Posterior cingulate gyrus (tissue), 11 donors: ENCODE measurements at regions not wholly inside any gene's neighbourhood (a gene's known extent, or its start where the extent isn't known, plus 50 kb on each side); places are given as distances from the start of the nearest gene placed in this dataset.
A peak's percentile ranks its signal among the peaks of the same experiment; 100 is the strongest.
"Not testable (repeated sequence)": the region's sequence is repeated elsewhere in the genome, so short reads cannot be mapped to it uniquely, and the experiment has no call there.

Source experiments
- DNase-seq, 10 donors: peaks; one replicate each; pipeline versions ENCODE4 v3.0.0 to v3.0.0-alpha.2; 2020 to 2021; ENCODE audit warnings: mixed read lengths in 3 of 10
- intact Hi-C: fragments of 100-400 bp; cut with DNase I; formaldehyde crosslinking; loops from one replicate; pipeline ENCODE4 v1.15.1; 2023

DNA sequence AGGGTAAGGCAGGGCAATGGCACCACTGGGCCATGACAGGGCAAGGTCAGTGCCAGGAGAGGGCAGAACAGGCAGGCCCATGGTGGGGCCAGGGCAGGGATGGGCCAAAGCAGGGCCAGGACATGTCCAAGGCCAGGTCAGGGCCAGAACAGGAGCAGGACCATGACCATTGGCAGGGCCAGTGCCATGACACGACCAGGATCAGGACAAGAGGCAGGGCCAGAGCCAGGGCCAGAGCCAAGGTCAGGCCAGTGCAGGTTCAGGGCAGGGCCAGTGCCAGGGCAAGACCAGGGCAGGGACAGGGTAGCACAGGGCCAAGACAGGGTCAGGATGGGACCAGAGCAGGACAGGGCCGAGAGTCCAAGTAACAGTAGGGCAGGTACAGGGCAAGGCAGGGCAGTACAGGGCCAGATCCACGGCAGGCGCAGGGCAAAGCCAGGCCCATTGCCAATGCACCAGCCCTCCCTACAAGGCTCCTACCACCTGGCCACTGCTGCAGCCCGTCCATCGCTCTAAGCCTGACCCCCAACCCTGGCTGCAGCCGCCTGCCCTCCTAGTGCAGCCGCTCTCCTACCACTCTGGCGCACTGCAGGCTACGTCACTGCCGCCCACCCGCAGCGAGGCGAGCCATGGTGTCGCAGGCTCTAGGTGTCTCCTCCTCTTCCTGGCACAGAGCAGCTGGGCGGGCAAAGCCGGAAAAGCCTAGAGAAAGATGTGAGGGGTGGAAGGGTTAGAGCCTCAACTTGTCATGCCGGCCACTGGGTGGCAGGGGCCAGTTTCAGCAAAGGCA is 2876.3 kb downstream of the RPIA start:
- intact Hi-C loops: not testable (repeated sequence)
- DNase-seq: peak in 2 of 10 donors; percentile 52 to 78

DNA sequence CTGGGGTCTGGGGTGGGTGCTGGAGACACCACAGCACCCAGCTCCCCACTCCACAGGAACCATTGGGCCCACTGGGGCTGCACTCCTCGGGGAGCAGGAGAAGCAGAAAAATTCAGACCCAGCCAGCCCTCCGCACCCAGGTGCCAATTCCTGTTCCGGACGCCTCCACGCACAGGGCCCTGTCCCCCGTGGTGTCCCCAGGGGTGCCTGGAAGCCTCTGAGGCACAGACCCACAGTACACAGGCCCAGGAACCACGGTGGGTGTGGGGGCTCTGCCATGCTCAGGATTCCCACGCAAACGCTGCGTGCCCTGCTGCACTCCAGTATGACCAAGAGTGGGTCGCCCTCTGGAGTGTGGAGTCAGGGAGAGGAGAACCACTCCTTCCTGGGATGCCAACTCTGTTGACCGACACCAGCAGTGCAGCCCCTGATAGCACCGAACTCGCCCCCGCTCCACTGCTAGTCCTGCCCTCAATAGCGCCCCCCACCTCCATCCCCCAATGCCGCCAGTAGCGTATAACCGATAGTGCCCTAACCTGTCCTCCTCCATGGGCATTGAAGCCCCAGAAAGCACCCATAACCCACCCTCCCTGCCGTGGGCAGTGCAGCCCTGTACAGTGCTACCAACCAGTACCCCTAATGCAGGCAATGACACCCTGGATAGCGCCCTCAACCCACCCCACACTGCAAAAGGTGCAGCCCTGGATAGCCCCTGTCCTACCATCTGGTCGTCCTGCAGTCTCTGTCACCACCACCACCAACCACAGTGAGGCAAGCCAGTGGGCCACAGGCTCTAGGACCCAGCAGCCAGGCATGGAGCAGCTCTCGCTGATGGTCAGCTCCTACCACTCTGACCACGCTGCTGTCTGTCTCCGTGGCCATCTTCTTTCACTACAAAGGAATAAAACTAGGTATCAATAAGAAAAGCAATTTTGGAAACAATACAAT is 2877.2 kb downstream of the RPIA start:
- peak in 3 of 10 donors; percentile 39 to 78 (median 76) for DNase-seq
- intact Hi-C loops: not testable (repeated sequence)

DNA sequence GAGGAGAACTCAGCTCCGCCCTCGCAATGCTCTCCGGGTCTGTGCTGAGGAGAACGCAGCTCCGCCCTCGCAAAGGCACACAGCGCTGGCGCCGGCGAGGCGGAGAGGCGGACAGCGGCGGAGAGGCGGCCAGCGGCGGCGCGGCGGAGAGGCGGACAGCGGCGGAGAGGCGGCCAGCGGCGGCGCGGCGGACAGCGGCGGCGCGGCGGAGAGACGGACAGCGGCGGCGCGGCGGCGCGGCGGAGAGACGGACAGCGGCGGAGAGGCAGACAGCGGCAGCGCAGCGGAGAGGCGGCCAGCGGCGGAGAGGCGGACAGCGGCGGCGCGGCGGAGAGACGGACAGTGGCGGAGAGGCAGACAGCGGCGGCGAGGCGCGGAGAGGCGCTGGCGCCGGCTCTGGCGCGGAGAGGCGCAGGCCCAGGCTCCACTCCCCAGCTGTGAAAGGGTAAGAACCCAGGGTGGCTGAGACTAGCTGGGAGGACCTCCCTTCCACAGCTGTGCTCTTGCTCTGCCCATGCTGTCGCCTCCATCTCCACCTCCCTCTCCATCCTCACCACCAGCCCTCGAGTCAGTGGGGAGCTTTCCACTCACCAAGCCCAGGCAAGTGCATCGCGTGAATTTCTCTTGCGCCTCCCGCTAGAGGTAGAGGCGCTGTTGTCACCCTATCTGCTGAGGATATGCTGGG is 2879.9 kb downstream of the RPIA start:
- DNase-seq: peak in 5 of 10 donors; percentile 15 to 86 (median 76)
- intact Hi-C loops: not testable (repeated sequence)

DNA sequence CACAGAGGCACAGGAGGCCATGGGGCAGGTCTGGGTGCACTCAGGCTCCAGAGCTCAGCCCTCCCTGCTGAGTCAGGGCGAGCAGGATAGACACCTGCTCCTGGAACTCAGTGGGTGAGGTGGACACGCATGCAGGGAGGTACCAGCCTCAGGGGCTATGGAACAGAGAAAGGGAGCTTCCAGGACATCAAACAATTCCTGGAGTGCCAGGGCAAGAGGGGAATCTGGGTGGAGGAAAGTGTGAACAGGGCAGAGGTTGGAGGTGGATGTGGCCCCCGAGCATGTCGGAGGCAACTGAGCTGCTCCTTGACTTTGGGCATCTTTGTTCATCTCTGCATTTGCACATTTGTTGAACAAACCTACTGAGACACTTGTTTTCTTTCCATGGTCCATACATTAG is 2881.5 kb downstream of the RPIA start:
- intact Hi-C loops: not testable (repeated sequence)
- peak in 2 of 10 donors; percentile 43 to 45 for DNase-seq

DNA sequence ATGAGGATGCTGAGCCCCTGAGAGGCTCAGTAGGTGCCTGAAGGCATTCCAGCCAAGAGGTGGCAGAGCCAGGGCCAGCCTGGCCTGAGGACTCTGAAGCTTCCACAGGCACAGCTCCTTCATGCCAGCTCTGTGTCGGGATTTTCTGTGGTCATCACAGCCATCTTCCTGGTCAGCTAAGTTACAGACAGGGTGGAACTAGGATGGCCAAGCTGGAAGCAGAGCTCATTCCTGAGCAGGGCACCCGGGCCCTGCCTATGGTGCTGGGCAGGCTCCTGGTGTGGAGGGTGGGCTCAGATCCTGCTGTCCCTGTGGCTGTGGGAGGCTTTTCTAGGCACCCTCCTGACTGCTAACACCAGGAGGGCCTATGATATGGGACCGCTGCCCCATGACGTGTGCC is 2882.3 kb downstream of the RPIA start:
- DNase-seq: peak in 3 of 10 donors; percentile 32 to 79 (median 62)
- intact Hi-C loops: not testable (repeated sequence)

DNA sequence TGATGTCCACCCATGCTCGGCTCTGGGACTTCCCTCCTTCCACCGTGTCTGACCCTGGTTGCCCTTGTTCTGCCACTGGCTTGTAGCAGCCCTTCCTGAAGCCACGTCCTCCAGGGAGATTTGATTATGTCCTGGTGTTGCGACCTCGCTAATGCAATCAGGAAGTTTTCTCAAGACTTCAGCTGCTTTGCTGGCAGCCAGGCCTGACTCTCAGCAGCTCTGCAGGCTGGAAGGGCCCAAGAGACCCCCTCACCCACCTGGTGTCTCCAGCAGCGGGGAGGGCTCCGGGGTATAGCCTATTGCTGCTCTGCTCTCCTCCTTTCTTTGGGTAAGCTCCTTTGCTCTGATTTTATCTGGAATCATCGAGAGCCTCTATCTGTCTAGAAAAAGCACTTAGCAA is 2882.8 kb downstream of the RPIA start:
- intact Hi-C loops: not testable (repeated sequence)
- DNase-seq: peak in 2 of 10 donors; percentile 62 to 66

DNA sequence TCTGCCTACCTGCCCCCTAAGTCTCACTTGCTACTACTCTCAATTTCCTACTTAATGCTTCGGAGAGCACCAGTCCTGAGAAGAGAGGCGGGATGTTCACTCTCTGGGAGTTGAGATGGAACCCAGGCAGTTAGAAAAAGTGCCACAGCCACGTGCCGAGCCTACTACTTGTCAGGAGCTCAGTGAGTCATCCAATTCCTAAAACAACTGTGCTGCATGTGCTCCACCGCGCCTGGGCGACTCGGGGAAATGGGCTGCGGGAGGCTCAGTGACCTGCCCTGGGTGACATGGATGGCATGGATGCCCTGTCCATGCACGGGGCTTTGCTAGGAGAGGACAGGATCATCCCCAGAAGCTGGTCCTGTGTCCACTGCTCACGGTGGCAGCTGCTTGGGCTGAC is 2884.2 kb downstream of the RPIA start:
- intact Hi-C loops: not testable (repeated sequence)
- DNase-seq: peak in 6 of 10 donors; percentile 15 to 87 (median 69)

DNA sequence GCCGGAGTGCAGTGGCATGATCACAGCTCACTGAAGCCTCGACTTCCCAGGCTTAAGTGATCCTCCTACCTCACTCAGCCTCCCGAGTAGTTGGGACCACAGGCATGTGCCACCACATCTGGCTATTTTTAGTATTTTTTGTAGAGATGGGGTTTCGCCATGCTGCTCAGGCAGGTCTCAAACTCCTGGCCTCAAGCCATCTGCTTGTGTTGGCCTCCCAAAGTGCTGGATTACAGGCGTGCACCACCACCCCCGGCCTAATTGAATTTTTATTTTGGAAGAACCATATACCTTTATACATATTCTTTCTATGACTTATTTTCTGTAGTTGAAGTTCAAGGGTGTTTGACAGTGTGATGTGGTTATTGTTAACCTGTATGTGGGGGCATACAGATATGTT is 2885.9 kb downstream of the RPIA start:
- intact Hi-C loops: not testable (repeated sequence)
- peak in 1 of 10 donors; percentile 50 for DNase-seq

DNA sequence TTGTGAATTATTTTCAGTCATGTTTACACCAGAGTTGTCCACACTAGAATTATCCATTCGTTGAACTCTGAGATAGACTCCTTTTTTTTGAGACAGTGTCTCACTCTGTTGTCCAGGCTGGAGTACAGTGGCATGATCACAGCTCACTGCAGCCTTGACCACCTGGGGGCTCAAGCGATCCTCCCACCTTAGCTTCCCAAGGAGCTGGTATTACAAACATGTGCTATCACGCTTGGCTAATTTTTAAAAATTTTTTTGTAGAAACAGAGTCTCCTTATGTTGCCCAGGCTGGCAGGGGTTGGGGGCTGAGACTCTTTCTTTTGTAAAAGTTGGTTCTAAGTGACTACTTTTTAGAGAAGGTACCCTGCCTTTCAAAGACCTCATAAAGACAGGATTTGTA is 2887.2 kb downstream of the RPIA start:
- intact Hi-C loops: not testable (repeated sequence)
- DNase-seq: peak in 2 of 10 donors; percentile 40 to 56

DNA sequence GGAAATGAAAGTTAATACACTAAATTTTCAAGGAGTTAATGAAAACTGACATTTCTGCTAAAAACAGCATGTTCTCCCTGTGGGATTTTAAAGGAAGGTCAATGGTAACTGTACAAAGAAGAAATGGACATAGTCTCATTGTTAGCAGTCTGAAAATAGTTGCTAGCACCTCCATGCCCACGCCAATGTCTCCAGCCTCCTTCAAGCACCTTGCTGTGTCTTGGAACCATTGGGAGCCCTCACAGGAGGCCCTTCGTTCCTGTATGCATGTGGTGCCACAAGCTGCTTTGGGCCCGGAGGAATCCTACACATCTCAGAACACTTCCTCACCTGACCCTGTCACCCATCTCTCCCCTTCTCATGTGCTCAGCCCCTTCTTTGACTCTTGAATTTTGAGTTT is 2888.1 kb downstream of the RPIA start:
- peak in 2 of 10 donors; percentile 58 to 68 for DNase-seq
- intact Hi-C loops: not testable (repeated sequence)

DNA sequence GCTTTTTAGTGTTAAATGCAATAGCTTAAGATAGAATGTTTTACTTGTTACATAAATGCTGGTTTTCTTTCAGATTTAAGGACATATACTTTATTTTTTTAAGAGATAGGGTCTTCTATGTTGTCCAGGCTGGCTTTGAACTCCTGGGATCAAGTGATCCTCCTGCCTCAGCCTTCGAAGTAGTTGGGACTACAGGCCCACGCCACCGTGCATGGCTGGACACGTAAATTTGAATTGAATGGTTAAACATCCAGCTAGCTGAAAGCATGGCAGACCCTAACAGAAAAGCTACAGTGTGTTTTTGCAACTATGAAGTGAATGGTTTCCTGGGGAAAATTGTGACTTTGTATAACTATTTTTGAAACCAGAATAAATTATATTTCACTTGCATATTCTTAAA is 2888.6 kb downstream of the RPIA start:
- peak in 2 of 10 donors; percentile 57 to 79 for DNase-seq
- intact Hi-C loops: not testable (repeated sequence)

DNA sequence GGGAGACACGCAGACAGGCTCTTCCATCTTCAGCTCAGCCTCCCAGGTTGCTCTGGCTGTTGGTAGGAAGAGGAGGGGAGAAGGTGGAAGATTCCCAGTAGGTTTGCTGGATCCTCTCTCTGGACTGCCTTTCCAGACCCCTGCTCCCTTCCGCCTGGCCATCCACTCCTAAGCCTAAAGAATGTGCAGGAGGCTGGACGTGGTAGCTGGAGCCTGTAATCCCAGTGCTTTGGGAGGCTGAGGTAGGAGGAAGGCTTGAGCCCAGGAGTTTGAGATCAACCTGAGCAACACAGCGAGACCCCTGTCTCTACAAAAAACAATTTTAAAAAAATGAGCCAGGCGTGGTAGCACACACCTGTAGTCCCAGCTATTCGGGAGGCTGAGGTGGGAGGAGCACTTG is 2895.6 kb downstream of the RPIA start:
- intact Hi-C loops: not testable (repeated sequence)

DNA sequence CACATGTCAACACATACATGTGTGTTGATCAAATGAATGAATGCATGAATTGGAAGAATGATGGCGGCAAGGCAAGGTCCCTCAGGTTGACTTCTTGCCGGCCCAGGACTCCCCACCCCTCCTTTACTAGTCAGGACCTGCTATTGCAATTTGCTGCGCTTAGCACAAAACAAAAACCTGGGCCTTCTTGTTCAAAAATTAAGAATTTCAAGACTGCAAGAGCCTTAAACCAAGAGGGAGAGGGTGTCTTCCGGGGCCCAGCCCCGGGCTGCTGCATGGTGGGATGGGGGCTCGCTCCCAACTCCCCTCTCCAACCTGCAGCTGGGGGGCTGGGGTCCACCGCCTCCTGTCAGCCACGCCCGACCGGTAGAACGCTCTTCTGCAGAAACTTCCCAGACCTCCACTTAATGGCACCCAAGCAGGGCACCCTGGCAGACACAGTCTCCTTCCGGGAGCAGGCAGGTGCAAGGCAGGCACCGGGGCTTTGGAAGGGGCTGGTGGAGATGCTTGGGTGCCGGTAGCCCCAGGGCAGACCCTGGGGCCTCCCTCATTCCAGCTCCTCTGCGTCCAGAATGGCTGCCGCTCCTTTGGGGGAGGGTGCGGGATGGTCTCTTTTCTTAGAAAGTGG is 2896.5 kb downstream of the RPIA start:
- peak in 3 of 10 donors; percentile 70 to 84 (median 81) for DNase-seq
- intact Hi-C loops: not testable (repeated sequence)

More for the DNA sequence above, 2895.6 kb downstream of the RPIA start:
- peak in 1 of 10 donors; percentile 51 for DNase-seq

DNA sequence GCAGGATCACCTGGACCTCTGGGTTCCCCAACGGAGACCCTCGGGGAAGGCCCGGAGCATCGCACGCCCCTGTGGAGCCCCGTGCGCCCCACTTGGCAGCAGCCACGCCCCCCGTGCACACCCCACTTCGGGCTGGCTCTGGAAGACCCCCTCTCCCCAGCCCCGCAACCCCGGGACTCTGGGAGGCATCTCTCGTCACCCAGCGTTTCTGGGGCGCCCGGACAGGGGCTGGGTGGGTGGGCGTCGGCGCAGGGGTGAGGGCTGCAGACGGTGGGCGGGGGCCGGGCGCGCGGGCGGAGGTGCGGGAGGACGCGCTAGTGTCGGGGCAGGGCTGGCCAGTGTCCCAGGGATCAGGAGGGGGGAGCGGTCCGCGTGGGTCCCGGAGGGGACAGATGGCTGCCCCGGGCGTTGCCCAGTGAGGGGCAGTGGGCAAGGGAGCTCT is 2897.3 kb downstream of the RPIA start:
- DNase-seq: peak in 3 of 10 donors; percentile 77 to 89 (median 88)
- intact Hi-C loops: not testable (repeated sequence)

DNA sequence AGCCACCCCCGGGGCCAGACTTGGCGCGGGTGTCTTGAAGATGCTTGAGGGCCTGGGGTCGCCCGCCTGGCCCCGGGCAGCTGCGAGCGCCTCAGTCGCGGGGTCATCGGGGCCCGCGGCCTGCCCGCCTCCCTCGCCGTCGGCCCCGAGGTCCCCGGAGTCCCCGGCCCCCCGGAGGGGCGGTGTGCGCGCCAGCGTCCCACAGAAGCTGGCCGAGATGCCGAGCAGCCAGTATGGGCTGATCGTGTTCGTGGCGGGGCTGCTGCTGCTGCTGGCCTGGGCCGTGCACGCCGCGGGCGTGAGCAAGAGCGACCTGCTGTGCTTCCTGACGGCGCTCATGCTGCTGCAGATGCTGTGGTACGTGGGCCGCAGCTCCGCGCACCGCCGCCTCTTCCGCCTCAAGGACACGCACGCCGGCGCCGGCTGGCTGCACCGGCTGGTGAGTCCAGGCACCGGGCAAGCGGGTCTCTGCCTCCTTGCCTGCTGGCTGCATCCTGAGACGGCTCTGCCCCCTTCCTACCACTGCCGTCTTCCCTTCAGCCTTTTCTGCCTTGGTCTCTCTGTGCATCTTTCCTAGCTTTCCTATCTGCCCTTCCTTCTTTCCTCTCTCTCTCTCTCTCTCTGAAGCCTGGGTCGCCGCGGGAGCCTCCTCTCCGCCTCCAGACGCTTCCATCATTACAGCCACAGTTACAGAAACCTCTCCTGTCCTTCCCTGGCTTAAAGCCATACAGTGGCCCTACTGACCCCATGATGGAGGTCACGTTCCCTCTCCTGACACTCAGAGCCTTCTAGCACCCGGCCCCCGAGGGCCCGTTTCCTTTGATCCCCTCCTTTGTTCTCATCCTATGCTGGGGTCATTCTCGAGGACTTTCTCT is 2898.2 kb downstream of the RPIA start:
- DNase-seq: peak in 6 of 10 donors; percentile 17 to 92 (median 70)
- intact Hi-C loops: not testable (repeated sequence)

DNA sequence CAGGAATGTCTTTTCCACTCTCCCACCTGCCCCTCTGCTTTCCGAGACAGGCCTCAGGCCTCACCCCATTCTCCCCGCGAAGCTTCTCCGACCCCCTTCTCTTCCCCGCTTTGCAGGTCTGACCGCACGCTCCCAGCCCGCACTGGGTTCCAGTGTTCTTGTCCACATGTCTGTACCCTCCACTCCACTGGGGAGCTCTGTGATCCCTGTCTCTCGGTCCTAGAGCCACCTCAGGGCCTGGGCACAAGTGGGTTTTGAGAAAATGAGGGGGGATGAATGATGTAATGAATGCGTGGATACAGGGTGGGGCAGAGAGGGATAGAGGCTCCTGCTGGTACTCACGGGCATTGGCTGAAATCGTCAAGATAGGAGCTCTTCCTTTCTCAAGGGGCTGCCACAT is 2898.9 kb downstream of the RPIA start:
- intact Hi-C loops: not testable (repeated sequence)
- DNase-seq: peak in 2 of 10 donors; percentile 62 to 78

DNA sequence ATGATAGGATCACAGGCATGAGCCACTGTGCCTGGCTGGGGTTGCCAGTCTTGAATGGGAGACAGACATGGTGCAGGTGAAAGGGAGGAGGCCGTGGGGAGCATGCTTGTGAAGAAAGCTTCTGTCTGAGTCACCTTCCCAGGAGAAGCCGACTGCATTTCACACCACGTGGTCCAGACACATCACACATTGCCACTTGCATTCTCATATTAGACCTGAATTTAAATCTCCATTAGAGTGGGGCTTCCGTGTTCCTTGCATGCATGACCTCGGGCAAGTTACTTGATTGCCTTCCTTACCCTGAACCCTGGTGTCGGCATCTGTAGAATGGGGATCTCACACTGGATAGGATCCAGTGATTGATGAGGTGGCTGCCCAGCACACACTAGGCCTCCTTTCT is 2899.6 kb downstream of the RPIA start:
- peak in 1 of 10 donors; percentile 58 for DNase-seq
- intact Hi-C loops: not testable (repeated sequence)

DNA sequence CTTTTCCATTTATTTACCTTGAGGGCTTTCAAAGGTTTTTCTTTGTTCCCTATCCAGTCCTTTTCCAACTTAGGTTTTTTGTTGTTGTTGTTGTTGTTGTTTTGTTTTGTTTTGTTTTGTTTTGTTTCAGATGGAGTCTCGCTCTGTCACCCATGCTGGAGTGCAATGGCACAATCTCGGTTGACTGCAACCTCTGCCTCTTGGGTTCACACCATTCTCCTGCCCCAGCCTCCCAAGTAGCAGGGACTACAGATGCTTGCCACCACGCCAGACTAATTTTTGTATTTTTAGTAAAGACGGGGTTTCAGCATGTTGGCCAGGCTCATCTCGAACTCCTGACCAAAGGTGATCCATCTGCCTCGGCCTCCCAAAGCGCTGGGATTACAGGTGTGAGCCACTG is 2906.0 kb downstream of the RPIA start:
- intact Hi-C loops, DNase-seq: not testable (repeated sequence)

DNA sequence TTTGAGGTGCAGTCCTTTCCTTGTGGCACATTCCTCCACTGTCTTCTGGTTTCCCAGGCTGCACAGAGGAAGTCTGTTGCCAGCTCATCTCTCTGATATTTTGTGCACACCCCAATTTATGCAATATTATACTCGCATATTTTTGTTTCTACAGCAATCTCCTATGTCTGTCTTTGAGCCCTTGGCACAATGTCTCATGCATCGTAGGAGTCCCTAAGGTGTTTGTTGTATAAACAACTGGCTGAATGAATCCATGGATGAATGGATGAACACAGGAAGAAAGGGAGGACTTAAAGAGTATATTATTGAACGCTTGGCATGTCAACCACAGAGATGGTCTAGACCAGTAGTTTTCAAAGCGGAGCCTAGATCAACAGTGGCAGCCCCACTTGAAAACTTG is 2907.0 kb downstream of the RPIA start:
- intact Hi-C loops, DNase-seq: not testable (repeated sequence)
